ENCODE measurements at regions not wholly inside any gene's neighbourhood (a gene's known extent, or its start where the extent isn't known, plus 50 kb on each side); places are given as distances from the start of the nearest gene placed in this dataset.

- TF ChIP-seq, protein P1, sequence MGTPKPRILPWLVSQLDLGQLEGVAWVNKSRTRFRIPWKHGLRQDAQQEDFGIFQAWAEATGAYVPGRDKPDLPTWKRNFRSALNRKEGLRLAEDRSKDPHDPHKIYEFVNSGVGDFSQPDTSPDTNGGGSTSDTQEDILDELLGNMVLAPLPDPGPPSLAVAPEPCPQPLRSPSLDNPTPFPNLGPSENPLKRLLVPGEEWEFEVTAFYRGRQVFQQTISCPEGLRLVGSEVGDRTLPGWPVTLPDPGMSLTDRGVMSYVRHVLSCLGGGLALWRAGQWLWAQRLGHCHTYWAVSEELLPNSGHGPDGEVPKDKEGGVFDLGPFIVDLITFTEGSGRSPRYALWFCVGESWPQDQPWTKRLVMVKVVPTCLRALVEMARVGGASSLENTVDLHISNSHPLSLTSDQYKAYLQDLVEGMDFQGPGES (IDR thresholded peaks at IDR 0.05; ENCODE audit: low read depth, low read length): no peak
- TF ChIP-seq, protein P2, sequence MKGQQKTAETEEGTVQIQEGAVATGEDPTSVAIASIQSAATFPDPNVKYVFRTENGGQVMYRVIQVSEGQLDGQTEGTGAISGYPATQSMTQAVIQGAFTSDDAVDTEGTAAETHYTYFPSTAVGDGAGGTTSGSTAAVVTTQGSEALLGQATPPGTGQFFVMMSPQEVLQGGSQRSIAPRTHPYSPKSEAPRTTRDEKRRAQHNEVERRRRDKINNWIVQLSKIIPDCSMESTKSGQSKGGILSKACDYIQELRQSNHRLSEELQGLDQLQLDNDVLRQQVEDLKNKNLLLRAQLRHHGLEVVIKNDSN (IDR thresholded peaks at IDR 0.05; ENCODE audit: borderline replicate concordance, low read depth): no peak
- TF ChIP-seq SIN3A (IDR thresholded peaks at IDR 0.05; ENCODE audit: borderline replicate concordance, low read depth, low read length): no peak
These were observed 1649.1 kb downstream of the LRRC4C start (continued) for GRCh38 chr11:39810358-39810757.

DNA sequence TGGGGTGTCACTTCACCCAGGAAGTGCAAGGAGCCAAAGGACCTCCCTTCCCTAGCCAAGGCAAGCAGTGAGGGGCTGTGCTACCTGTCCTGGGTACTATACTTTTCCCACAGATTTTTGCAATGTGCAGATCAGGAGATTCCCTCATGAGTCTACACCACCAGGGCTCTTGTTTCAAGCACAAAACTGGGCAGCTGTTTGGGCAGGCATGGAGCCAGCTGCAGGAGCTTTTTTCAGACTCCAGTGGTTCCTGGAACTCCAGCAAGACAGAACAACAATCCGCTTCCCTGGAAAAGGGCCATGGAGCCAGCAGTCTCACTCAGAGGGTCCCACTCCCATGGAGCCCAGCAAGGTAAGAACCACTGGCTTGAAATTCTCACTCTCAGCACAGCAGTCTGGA lies 1649.6 kb downstream of the LRRC4C start:
- no peak overlapping the region for H3K9ac ChIP-seq
- no peaks in the 10 kb centered on the region for H4K20me1 ChIP-seq (ENCODE audit: insufficient read depth)
- no peaks in the 10 kb centered on the region for H3K9me3 ChIP-seq
- no peak overlapping the region for H2AFZ ChIP-seq (ENCODE audit: low read depth)
- H3K79me2 ChIP-seq (ENCODE audit: insufficient read depth): no peaks in the 10 kb centered on the region
- no peak overlapping the region for H3K27ac ChIP-seq (ENCODE audit: low read depth in 2 of 2, low read length in 1 of 2)
- no peak overlapping the region for H3K4me3 ChIP-seq (ENCODE audit: low read depth in 2 of 2, low read length in 1 of 2)
- no peaks in the 10 kb centered on the region for H3K27me3 ChIP-seq (ENCODE audit: insufficient read depth)
- no peaks in the 10 kb centered on the region for H3K36me3 ChIP-seq (replicated peaks in 1 of 2; ENCODE audit: control insufficient read depth in 1 of 2, insufficient read depth in 2 of 2, low read length in 1 of 2)
- POLR2A ChIA-PET: no interaction called here
- CTCF ChIA-PET: no interaction called here
- no peaks in the 10 kb centered on the region for H3K9me2 ChIP-seq
- 0% methylated on average over 1 of the region's 1 CpG for WGBS (ENCODE audit: low lambda C conversion rate)
- no peaks in the 10 kb centered on the region for H3F3A ChIP-seq (replicated peaks; ENCODE audit: insufficient read depth)
- H3K4me2 ChIP-seq: no peak overlapping the region
- H3K4me1 ChIP-seq (ENCODE audit: control insufficient read depth in 1 of 2, insufficient read depth in 2 of 2, low read depth in 1 of 2, low read length in 1 of 2): no peaks in the 10 kb centered on the region
- no peak for TF ChIP-seq MAX (IDR thresholded peaks at IDR 0.05; ENCODE audit: low read depth)
- TF ChIP-seq FOXJ3 (CRISPR knock-in tag; IDR thresholded peaks at IDR 0.05): no peak
- no peak for TF ChIP-seq FOSL2 (IDR thresholded peaks at IDR 0.05; ENCODE audit: borderline replicate concordance, low read depth)
- no peak for TF ChIP-seq RAD21 (IDR thresholded peaks at IDR 0.05; ENCODE audit: low read length)
- no peak for TF ChIP-seq GABPA (IDR thresholded peaks at IDR 0.05; ENCODE audit: low read depth)
- no peak for TF ChIP-seq NFIC (IDR thresholded peaks at IDR 0.05; ENCODE audit: borderline replicate concordance)
- no peak for TF ChIP-seq REST (IDR thresholded peaks at IDR 0.05; ENCODE audit: low read depth, low read length)
- TF ChIP-seq RCOR1 (IDR thresholded peaks at IDR 0.05; ENCODE audit: low read length): no peak
- DNase-seq: no peak

Data from SK-N-SH (cell line).